IPS-20b (cell line): ENCODE measurements at regions not wholly inside any gene's neighbourhood (a gene's known extent, or its start where the extent isn't known, plus 50 kb on each side); places are given as distances from the start of the nearest gene placed in this dataset.
"Not testable (repeated sequence)": the region's sequence is repeated elsewhere in the genome, so short reads cannot be mapped to it uniquely, and the experiment has no call there.

Experiments
- H3K27ac ChIP-seq: one replicate; pipeline ENCODE4 v1.5.1; 2013; ENCODE audit warnings: low read length
- H3K27me3 ChIP-seq: 2 replicates; pipeline ENCODE4 v1.6.1; 2013; ENCODE audit warnings: mild to moderate bottlenecking, low read length, inconsistent platforms; ENCODE audit not compliant: insufficient read depth
- H3K36me3 ChIP-seq: 2 replicates; pipeline ENCODE4 v1.6.1; 2013; ENCODE audit warnings: low read depth, mild to moderate bottlenecking, inconsistent platforms, low read length, moderate library complexity; ENCODE audit not compliant: insufficient read depth
- H3K4me1 ChIP-seq: 2 replicates; pipeline ENCODE4 v1.6.1; 2013; ENCODE audit warnings: mild to moderate bottlenecking, control low read depth, inconsistent platforms, low read length, moderate library complexity; ENCODE audit not compliant: insufficient read depth
- H3K4me3 ChIP-seq: 2 replicates; pipeline ENCODE4 v1.5.1; 2013; ENCODE audit warnings: mild to moderate bottlenecking, low read length, inconsistent platforms
- H3K9ac ChIP-seq: 2 replicates; pipeline ENCODE4 v1.6.1; 2013; ENCODE audit warnings: low read depth, mild to moderate bottlenecking, inconsistent platforms, low read length, moderate library complexity
- H3K9me3 ChIP-seq: 2 replicates; pipeline ENCODE4 v1.6.1; 2013; ENCODE audit warnings: mild to moderate bottlenecking, low read depth, low read length, inconsistent platforms; ENCODE audit not compliant: insufficient read depth

- Histone ChIP-seq H3K27me3 (peaks cover 5% of the 10 kb centered on the region; the same call in 1 of the 2 replicates), H3K9me3 (peaks cover 11% of the 10 kb centered on the region; the same call in 1 of the 2 replicates), H3K36me3 (no peaks in the 10 kb centered on the region), H3K27ac (no peak overlapping the region), H3K4me1 (peaks cover 5% of the 10 kb centered on the region; the same call in 1 of the 2 replicates), H3K9ac (no peak overlapping the region), H3K4me3 (no peak overlapping the region)
Observed at GRCh38 chr2:58484221-58484620, 243.1 kb upstream of the FANCL start.

GRCh38 chr2:58483307-58483706, 242.2 kb upstream of the FANCL start:
- H3K9ac ChIP-seq = no peak overlapping the region
- no peak overlapping the region for H3K27ac ChIP-seq
- no peak overlapping the region for H3K4me3 ChIP-seq
- H3K36me3 ChIP-seq = no peaks in the 10 kb centered on the region
- H3K4me1 ChIP-seq = peaks cover 6% of the 10 kb centered on the region; the same call in 1 of the 2 replicates
- peaks cover 11% of the 10 kb centered on the region; the same call in 1 of the 2 replicates for H3K9me3 ChIP-seq
- H3K27me3 ChIP-seq = peaks cover 13% of the 10 kb centered on the region; the same call in 1 of the 2 replicates

- Histone ChIP-seq H3K9me3 (peaks cover 3% of the 10 kb centered on the region; the same call in 1 of the 2 replicates), H3K27me3 (peaks cover 13% of the 10 kb centered on the region; the same call in 1 of the 2 replicates), H3K36me3 (no peaks in the 10 kb centered on the region), H3K9ac (no peak overlapping the region), H3K27ac (no peak overlapping the region), H3K4me1 (peaks cover 6% of the 10 kb centered on the region; the same call in 1 of the 2 replicates), H3K4me3 (no peak overlapping the region)
Observed at GRCh38 chr2:58481670-58482069, 240.5 kb upstream of the FANCL start.

- Histone ChIP-seq H3K9me3 (no peaks in the 10 kb centered on the region), H3K4me3 (no peak overlapping the region), H3K27me3 (peaks cover 13% of the 10 kb centered on the region; the same call in 1 of the 2 replicates), H3K4me1 (peaks cover 6% of the 10 kb centered on the region; the same call in 1 of the 2 replicates), H3K9ac (no peak overlapping the region), H3K27ac (no peak overlapping the region), H3K36me3 (no peaks in the 10 kb centered on the region)
Observed at GRCh38 chr2:58480141-58480540, 239.0 kb upstream of the FANCL start.

- Histone ChIP-seq H3K4me3 (no peak overlapping the region; the same call in 1 of the 2 replicates), H3K9ac (no peak overlapping the region), H3K4me1 (peaks cover 6% of the 10 kb centered on the region; the same call in 1 of the 2 replicates), H3K27ac (no peak overlapping the region), H3K27me3 (peaks cover 13% of the 10 kb centered on the region; the same call in 1 of the 2 replicates), H3K9me3 (no peaks in the 10 kb centered on the region), H3K36me3 (no peaks in the 10 kb centered on the region)
Observed at GRCh38 chr2:58479535-58480140, 238.5 kb upstream of the FANCL start.

- Histone ChIP-seq H3K4me1 (peaks cover 6% of the 10 kb centered on the region; the same call in 1 of the 2 replicates), H3K4me3 (no peak overlapping the region), H3K9ac (no peak overlapping the region), H3K27ac (no peak overlapping the region), H3K36me3 (no peaks in the 10 kb centered on the region), H3K9me3 (no peaks in the 10 kb centered on the region), H3K27me3 (peaks cover 13% of the 10 kb centered on the region; the same call in 1 of the 2 replicates)
Observed at GRCh38 chr2:58476556-58476955, 235.4 kb upstream of the FANCL start.

- H3K36me3 ChIP-seq = no peaks in the 10 kb centered on the region
- peaks cover 6% of the 10 kb centered on the region; the same call in 1 of the 2 replicates for H3K4me1 ChIP-seq
- H3K9me3 ChIP-seq = no peaks in the 10 kb centered on the region
- H3K27me3 ChIP-seq = peaks cover 11% of the 10 kb centered on the region; the same call in 1 of the 2 replicates
- no peak overlapping the region for H3K27ac ChIP-seq
- no peak overlapping the region for H3K4me3 ChIP-seq
- no peak overlapping the region for H3K9ac ChIP-seq
Observed at GRCh38 chr2:58475756-58476155, 234.6 kb upstream of the FANCL start.

GRCh38 chr2:58473165-58473564, 232.0 kb upstream of the FANCL start:
- H3K4me3 ChIP-seq = no peak overlapping the region

GRCh38 chr2:58466804-58467203, 225.7 kb upstream of the FANCL start:
- no peak overlapping the region for H3K9ac ChIP-seq
- H3K27ac ChIP-seq = no peak overlapping the region
- H3K27me3 ChIP-seq = no peaks in the 10 kb centered on the region
- H3K9me3 ChIP-seq = no peaks in the 10 kb centered on the region
- H3K36me3 ChIP-seq = no peaks in the 10 kb centered on the region
- no peaks in the 10 kb centered on the region for H3K4me1 ChIP-seq
- H3K4me3 ChIP-seq = no peak overlapping the region

More at GRCh38 chr2:58473165-58473564, 232.0 kb upstream of the FANCL start:
- Histone ChIP-seq H3K4me1 (no peaks in the 10 kb centered on the region), H3K9ac (no peak overlapping the region), H3K27me3 (no peaks in the 10 kb centered on the region), H3K9me3 (no peaks in the 10 kb centered on the region), H3K27ac (no peak overlapping the region), H3K36me3 (no peaks in the 10 kb centered on the region)

GRCh38 chr2:58466021-58466420, 224.9 kb upstream of the FANCL start:
- not testable (repeated sequence) for H3K9ac ChIP-seq, H3K27me3 ChIP-seq, H3K27ac ChIP-seq, H3K4me3 ChIP-seq, H3K9me3 ChIP-seq, H3K4me1 ChIP-seq, H3K36me3 ChIP-seq

- H3K9ac ChIP-seq = no peak overlapping the region
Observed at GRCh38 chr2:58460670-58461069, 219.5 kb upstream of the FANCL start.

GRCh38 chr2:58449286-58450010, 208.3 kb upstream of the FANCL start:
- Histone ChIP-seq H3K36me3 (no peaks in the 10 kb centered on the region), H3K27ac (no peak overlapping the region), H3K27me3 (no peaks in the 10 kb centered on the region), H3K4me3 (no peak overlapping the region), H3K9ac (no peak overlapping the region), H3K9me3 (no peaks in the 10 kb centered on the region), H3K4me1 (peaks cover 20% of the 10 kb centered on the region)

More at GRCh38 chr2:58460670-58461069, 219.5 kb upstream of the FANCL start:
- no peaks in the 10 kb centered on the region for H3K27me3 ChIP-seq
- H3K36me3 ChIP-seq = no peaks in the 10 kb centered on the region
- H3K4me3 ChIP-seq = no peak overlapping the region
- H3K9me3 ChIP-seq = no peaks in the 10 kb centered on the region; the same call in 1 of the 2 replicates
- no peaks in the 10 kb centered on the region for H3K4me1 ChIP-seq
- no peak overlapping the region for H3K27ac ChIP-seq
